Esophagus muscularis mucosa (tissue), 4 donors: ENCODE measurements at regions not wholly inside any gene's neighbourhood (a gene's known extent, or its start where the extent isn't known, plus 50 kb on each side); places are given as distances from the start of the nearest gene placed in this dataset.

Source experiments
- DNase-seq: peaks from one replicate; pipeline ENCODE4 v3.0.0-alpha.2; 2017; ENCODE audit errors: extremely low spot score
- H3K27ac ChIP-seq, 4 donors: fragments of 200-600 bp; sonication (generic); replicated peaks in 1 of 4; 1 replicate in 3 of 4; 2 replicates in 1 of 4; pipeline ENCODE4 v1.5.1; 2016 to 2019; ENCODE audit warnings: mild to moderate bottlenecking in 1 of 4
- H3K27me3 ChIP-seq, 4 donors: fragments of 200-600 bp; sonication (generic); one replicate each; pipeline versions ENCODE4 v1.5.1 to v1.6.0; 2016 to 2019
- H3K36me3 ChIP-seq, 4 donors: fragments of 200-600 bp; sonication (generic); one replicate each; pipeline ENCODE4 v1.5.1; 2016 to 2019
- H3K4me1 ChIP-seq, 4 donors: fragments of 200-600 bp; sonication (generic); one replicate each; pipeline ENCODE4 v1.5.1; 2016 to 2019
- H3K4me3 ChIP-seq, 4 donors: fragments of 200-600 bp; sonication (generic); 1 replicate in 2 of 4; 2 replicates in 2 of 4; pipeline ENCODE4 v1.5.1; 2016 to 2019; ENCODE audit warnings: mild to moderate bottlenecking in 4 of 4, moderate library complexity in 1 of 4
- H3K9me3 ChIP-seq, 4 donors: fragments of 200-600 bp; sonication (generic); 1 replicate in 3 of 4; 2 replicates in 1 of 4; pipeline ENCODE4 v1.5.1; 2016 to 2019
- CTCF ChIP-seq, 3 experiments: fragments of 200-600 bp in 2 of 3; fragments of 450-650 bp in 1 of 3; sonication (generic) in 2 of 3; IDR thresholded peaks; one replicate each; pipeline ENCODE4 v1.5.1; 2017 to 2019; ENCODE audit warnings: antibody characterized with exemption in 3 of 3, mild to moderate bottlenecking in 2 of 3, moderate library complexity in 1 of 3
- EP300 ChIP-seq: sonication (generic); formaldehyde crosslinking; IDR thresholded peaks from one replicate; pipeline ENCODE4 v1.6.1; 2017; ENCODE audit warnings: antibody characterized with exemption
- POLR2A ChIP-seq: fragments of 450-650 bp; IDR thresholded peaks from one replicate; pipeline ENCODE4 v1.6.1; 2017; ENCODE audit warnings: antibody characterized with exemption, moderate library complexity, mild to moderate bottlenecking, low read depth
- POLR2AphosphoS5 ChIP-seq, 2 donors: sonication (generic); formaldehyde crosslinking; IDR thresholded peaks; one replicate each; pipeline ENCODE4 v1.6.1; 2017; ENCODE audit warnings: antibody characterized with exemption in 2 of 2
- whole genome bisulfite sequencing: methylation state at CpG from one replicate; pipeline ENCODE4 v1.1.5; 2018; 5-methylcytosine and 5-hydroxymethylcytosine counted together
- intact Hi-C: fragments of 100-400 bp; cut with DNase I; formaldehyde crosslinking; loops from one replicate; pipeline ENCODE4 v1.15.1; 2023

GRCh38 chr10:3295582-3296151 lies 123.1 kb upstream of the PITRM1 start:
- no peaks in the 10 kb centered on the region for H3K9me3 ChIP-seq
- 91% methylated on average over 14 of the region's 14 CpGs for WGBS
- H3K27ac ChIP-seq = no peak overlapping the region
- H3K36me3 ChIP-seq = no peaks in the 10 kb centered on the region
- no peak for DNase-seq
- intact Hi-C loops = no loop called here
- no peaks in the 10 kb centered on the region for H3K27me3 ChIP-seq
- peaks cover 0 to 15% (median 12%) of the 10 kb centered on the region in 4 donors for H3K4me1 ChIP-seq
- H3K4me3 ChIP-seq = no peak overlapping the region
- TF ChIP-seq CTCF (IDR thresholded peaks at IDR 0.05) (no peak), POLR2AphosphoS5 (IDR thresholded peaks at IDR 0.05) (no peak), POLR2A (no peak), EP300 (no peak)

GRCh38 chr10:3294919-3295581 lies 122.5 kb upstream of the PITRM1 start:
- TF ChIP-seq POLR2A (no peak), EP300 (no peak), CTCF (IDR thresholded peaks at IDR 0.05) (no peak), POLR2AphosphoS5 (IDR thresholded peaks at IDR 0.05) (no peak)
- no peak for DNase-seq
- Histone ChIP-seq H3K27ac (peak overlapping the region in 1 of 4 donors; percentile 59), H3K4me3 (no peak overlapping the region), H3K27me3 (no peaks in the 10 kb centered on the region), H3K4me1 (peaks cover 0 to 15% (median 12%) of the 10 kb centered on the region in 4 donors), H3K36me3 (no peaks in the 10 kb centered on the region), H3K9me3 (no peaks in the 10 kb centered on the region)
- intact Hi-C loops = no loop called here
- 87% methylated on average over 14 of the region's 14 CpGs for WGBS

DNA sequence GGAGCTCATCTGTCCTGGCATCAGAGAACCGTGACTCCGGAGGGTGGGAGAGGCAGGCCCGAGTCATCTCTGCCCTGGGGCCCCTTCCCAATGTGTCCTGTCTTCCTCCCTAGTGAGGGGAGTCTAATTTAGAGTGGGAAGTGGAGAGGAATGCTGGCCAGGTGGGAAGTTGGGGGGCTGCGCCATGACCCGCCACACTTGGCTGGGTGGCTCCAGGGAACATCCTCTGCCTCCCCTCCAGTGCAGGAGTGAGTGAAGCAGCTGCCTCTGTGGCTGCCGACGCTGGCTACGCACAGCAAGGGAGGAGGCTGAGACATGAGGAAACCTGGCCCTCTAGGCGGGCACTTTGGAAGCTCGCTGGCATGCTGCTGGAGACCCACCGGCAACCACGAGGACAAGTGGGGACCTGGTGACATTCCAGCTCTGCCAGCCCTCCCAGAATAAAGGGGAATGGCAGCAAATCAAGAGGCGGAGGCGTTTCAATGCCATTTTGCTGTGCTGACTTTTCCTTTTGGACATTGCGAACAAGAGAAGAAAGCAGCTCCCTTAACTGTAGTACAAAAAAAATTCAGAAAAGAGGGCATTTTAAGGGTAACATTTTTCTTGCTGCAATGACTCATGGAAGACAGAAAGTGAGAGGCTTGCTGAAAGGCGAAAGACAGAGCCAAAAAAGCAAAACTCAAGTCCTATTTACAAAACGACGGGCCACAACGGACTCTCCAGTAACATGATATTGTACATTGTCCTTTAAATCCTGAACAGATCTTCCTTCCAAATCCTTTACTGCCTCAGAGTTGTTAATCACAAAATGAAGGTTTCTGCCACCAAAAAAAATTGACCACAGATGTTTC lies 121.2 kb upstream of the PITRM1 start:
- no peaks in the 10 kb centered on the region for H3K36me3 ChIP-seq
- no peaks in the 10 kb centered on the region for H3K9me3 ChIP-seq
- H3K4me1 ChIP-seq = peaks cover 0 to 15% (median 12%) of the 10 kb centered on the region in 4 donors
- TF ChIP-seq POLR2AphosphoS5 (IDR thresholded peaks at IDR 0.05) = no peak
- 87% methylated on average over 18 of the region's 19 CpGs for WGBS
- no peak overlapping the region for H3K4me3 ChIP-seq
- H3K27ac ChIP-seq = peak overlapping the region in 2 of 4 donors; percentile 31 to 59
- no peak for DNase-seq
- no peaks in the 10 kb centered on the region for H3K27me3 ChIP-seq
- intact Hi-C loops = no loop called here

DNA sequence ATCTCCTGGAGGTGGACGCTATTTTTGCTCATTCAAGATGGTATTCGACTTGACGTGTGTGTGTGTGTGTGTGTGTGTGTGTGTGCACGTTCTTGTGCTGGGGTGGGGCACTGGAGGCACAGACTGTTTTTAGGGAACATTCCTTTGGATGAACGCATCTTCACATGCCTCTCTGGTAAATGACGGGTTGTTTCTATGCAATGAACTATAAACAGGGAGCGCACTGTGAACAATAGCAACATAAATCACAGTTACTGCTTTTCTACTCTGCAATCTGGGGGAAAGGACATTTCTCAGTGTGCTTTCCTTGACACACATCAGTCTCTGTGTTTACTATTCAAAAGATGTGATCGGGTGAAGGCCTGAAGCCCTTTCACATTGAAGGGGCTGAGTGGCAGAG lies 120.1 kb upstream of the PITRM1 start:
- H3K27me3 ChIP-seq = no peaks in the 10 kb centered on the region
- H3K36me3 ChIP-seq = no peaks in the 10 kb centered on the region
- intact Hi-C loops = no loop called here
- no peak for TF ChIP-seq POLR2A
- TF ChIP-seq POLR2AphosphoS5 (IDR thresholded peaks at IDR 0.05) = peak in 1 of 2 donors; percentile 39
- TF ChIP-seq EP300 = peak; percentile 19
- H3K4me1 ChIP-seq = peaks cover 0 to 15% (median 12%) of the 10 kb centered on the region in 4 donors
- H3K27ac ChIP-seq = peak overlapping the region in 1 of 4 donors; percentile 31
- WGBS = 64% methylated on average over 7 of the region's 8 CpGs
- H3K4me3 ChIP-seq = no peak overlapping the region
- no peaks in the 10 kb centered on the region for H3K9me3 ChIP-seq
- DNase-seq = no peak

- Histone ChIP-seq H3K4me1 (peaks cover 0 to 15% (median 12%) of the 10 kb centered on the region in 4 donors), H3K27ac (no peak overlapping the region), H3K4me3 (no peak overlapping the region), H3K36me3 (no peaks in the 10 kb centered on the region), H3K9me3 (no peaks in the 10 kb centered on the region), H3K27me3 (no peaks in the 10 kb centered on the region)
- intact Hi-C loops = no loop called here
- DNase-seq = no peak
- TF ChIP-seq POLR2AphosphoS5 (IDR thresholded peaks at IDR 0.05) = no peak
- TF ChIP-seq POLR2A = no peak
- TF ChIP-seq CTCF (IDR thresholded peaks at IDR 0.05) = no peak
- TF ChIP-seq EP300 = no peak
- WGBS = 100% methylated on average over 2 of the region's 12 CpGs
Observed at GRCh38 chr10:3290550-3290949, 118.0 kb upstream of the PITRM1 start.
